Naive thymus-derived CD4-positive, alpha-beta T cell (primary cell): ENCODE measurements at regions not wholly inside any gene's neighbourhood (a gene's known extent, or its start where the extent isn't known, plus 50 kb on each side); places are given as distances from the start of the nearest gene placed in this dataset.

Experiments used
- ATAC-seq: fragments of 150-1000 bp; cut with Tn5 transposase; 2 replicates; pipeline ENCODE4 v1.10.0; 2021; ENCODE audit warnings: mild to moderate bottlenecking, moderate library complexity
- CTCF ChIA-PET: fragments of 350-600 bp; sonication (Branson Sonifier 250); formaldehyde crosslinking; loops from one replicate; lab custom pipeline; 2021; ENCODE audit warnings: antibody characterized with exemption; lab: Charles Lee
- POLR2A ChIA-PET: fragments of 350-600 bp; sonication (Branson Sonifier 250); formaldehyde crosslinking; loops from one replicate; lab custom pipeline; 2021; ENCODE audit warnings: antibody characterized with exemption, inconsistent platforms; lab: Charles Lee
- DNase-seq, 9 donors: peaks; one replicate each; pipeline versions ENCODE4 v3.0.0 to v3.0.0-alpha.2; 2020 to 2022; ENCODE audit warnings: mixed read lengths in 1 of 9
- H3K27ac ChIP-seq: one replicate; pipeline ENCODE4 v1.7.0; 2013; ENCODE audit warnings: mild to moderate bottlenecking, low read depth, low read length, moderate library complexity
- H3K27me3 ChIP-seq, 2 donors: one replicate each; pipeline ENCODE4 v1.7.0; 2013; ENCODE audit warnings: low read length in 2 of 2, mild to moderate bottlenecking in 2 of 2, moderate library complexity in 2 of 2; ENCODE audit not compliant: control insufficient read depth in 2 of 2, insufficient read depth in 2 of 2
- H3K36me3 ChIP-seq, 3 experiments: 1 replicate in 2 of 3; 2 replicates in 1 of 3; pipeline ENCODE4 v1.7.0; 2013; ENCODE audit warnings: low read length in 3 of 3, mild to moderate bottlenecking in 3 of 3, moderate library complexity in 1 of 3; ENCODE audit not compliant: insufficient read depth in 3 of 3, control insufficient read depth in 2 of 3
- H3K4me1 ChIP-seq, 2 donors: one replicate each; pipeline ENCODE4 v1.7.0; 2013; ENCODE audit warnings: low read length in 2 of 2, mild to moderate bottlenecking in 2 of 2, moderate library complexity in 1 of 2; ENCODE audit not compliant: control insufficient read depth in 2 of 2, insufficient read depth in 2 of 2
- H3K4me3 ChIP-seq: 2 replicates; pipeline ENCODE4 v1.7.0; 2013; ENCODE audit warnings: mild to moderate bottlenecking, low read length
- H3K9me3 ChIP-seq, 3 experiments: 1 replicate in 2 of 3; 2 replicates in 1 of 3; pipeline ENCODE4 v1.7.0; 2013; ENCODE audit warnings: low read length in 3 of 3; ENCODE audit not compliant: control insufficient read depth in 2 of 3
- H3K27ac Mint-ChIP-seq, 9 donors: one replicate each; pipeline ENCODE4 v1.8.0; 2020 to 2022; ENCODE audit warnings: mixed read lengths in 9 of 9, mild to moderate bottlenecking in 8 of 9, moderate library complexity in 5 of 9, inconsistent platforms in 2 of 9
- H3K27me3 Mint-ChIP-seq, 5 donors: one replicate each; pipeline ENCODE4 v1.8.0; 2021 to 2022; ENCODE audit warnings: mixed read lengths in 5 of 5, mild to moderate bottlenecking in 1 of 5
- H3K36me3 Mint-ChIP-seq, 5 donors: one replicate each; pipeline ENCODE4 v1.8.0; 2020 to 2022; ENCODE audit warnings: mixed read lengths in 5 of 5, mild to moderate bottlenecking in 3 of 5, inconsistent platforms in 1 of 5
- H3K4me1 Mint-ChIP-seq, 7 donors: one replicate each; pipeline ENCODE4 v1.8.0; 2020 to 2022; ENCODE audit warnings: mixed read lengths in 7 of 7, mild to moderate bottlenecking in 3 of 7, inconsistent platforms in 1 of 7
- H3K4me3 Mint-ChIP-seq, 10 donors: one replicate each; pipeline ENCODE4 v1.8.0; 2020 to 2022; ENCODE audit warnings: mild to moderate bottlenecking in 10 of 10, mixed read lengths in 10 of 10, moderate library complexity in 6 of 10, inconsistent platforms in 2 of 10
- H3K9me3 Mint-ChIP-seq, 11 donors: one replicate each; pipeline ENCODE4 v1.8.0; 2020 to 2022; ENCODE audit warnings: mixed read lengths in 11 of 11, mild to moderate bottlenecking in 4 of 11, inconsistent platforms in 1 of 11, moderate library complexity in 1 of 11
- intact Hi-C, 2 donors: fragments of 100-400 bp; cut with micrococcal nuclease; formaldehyde crosslinking; loops; one replicate each; pipeline ENCODE4 v1.15.1; 2023

DNA sequence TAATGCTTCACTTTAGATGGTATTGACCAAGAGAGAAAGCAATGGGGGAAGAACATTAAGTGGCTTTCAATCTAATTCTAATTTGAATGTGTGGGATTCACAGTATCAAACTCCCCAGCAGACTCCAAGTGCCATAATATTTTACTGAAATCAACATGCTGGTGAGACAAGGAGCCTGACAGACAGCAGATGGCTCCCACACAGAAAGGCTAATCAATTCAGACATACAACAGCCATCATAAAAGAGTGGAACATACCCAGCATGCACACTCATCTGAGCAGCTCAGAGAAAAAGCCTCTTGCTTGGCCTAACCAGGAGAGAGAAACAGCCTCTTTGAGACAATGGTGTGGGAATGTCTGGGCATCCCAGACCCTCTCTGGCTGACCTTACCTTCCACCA, 186.5 kb upstream of the SKOR2 start:
- Mint-ChIP-seq H3K27ac (no peak overlapping the region), H3K27me3 (peaks cover 4 to 57% (median 26%) of the 10 kb centered on the region in 5 donors), H3K36me3 (no peaks in the 10 kb centered on the region), H3K4me3 (no peak overlapping the region), H3K9me3 (peaks cover 0 to 4% (median 0%) of the 10 kb centered on the region in 11 donors), H3K4me1 (peaks cover 0 to 2% (median 0%) of the 10 kb centered on the region in 7 donors)
- Histone ChIP-seq H3K27me3 (no peaks in the 10 kb centered on the region), H3K9me3 (no peaks in the 10 kb centered on the region), H3K27ac (no peak overlapping the region), H3K36me3 (no peaks in the 10 kb centered on the region), H3K4me1 (no peaks in the 10 kb centered on the region), H3K4me3 (no peak overlapping the region)
- ChIA-PET CTCF (no interaction called here), POLR2A (no interaction called here)
- ATAC-seq = no peak
- intact Hi-C loops = no loop called here
- DNase-seq = no peak

- Histone ChIP-seq H3K9me3 (no peaks in the 10 kb centered on the region), H3K4me3 (no peak overlapping the region), H3K27me3 (no peaks in the 10 kb centered on the region), H3K36me3 (no peaks in the 10 kb centered on the region), H3K4me1 (no peaks in the 10 kb centered on the region), H3K27ac (no peak overlapping the region)
- Mint-ChIP-seq H3K36me3 (no peaks in the 10 kb centered on the region), H3K4me3 (no peak overlapping the region), H3K27me3 (peaks cover 4 to 52% (median 23%) of the 10 kb centered on the region in 5 donors), H3K4me1 (peaks cover 0 to 2% (median 0%) of the 10 kb centered on the region in 7 donors), H3K27ac (no peak overlapping the region), H3K9me3 (peaks cover 0 to 4% (median 0%) of the 10 kb centered on the region in 11 donors)
- intact Hi-C loops = no loop called here
- ChIA-PET CTCF (no interaction called here), POLR2A (no interaction called here)
- ATAC-seq = no peak
- no peak for DNase-seq
Measured at GRCh38 chr18:47436871-47437270, 185.4 kb upstream of the SKOR2 start.

GRCh38 chr18:47434214-47434746, 182.8 kb upstream of the SKOR2 start:
- Histone ChIP-seq H3K27me3 (no peaks in the 10 kb centered on the region), H3K4me3 (no peak overlapping the region), H3K4me1 (no peaks in the 10 kb centered on the region), H3K27ac (no peak overlapping the region), H3K9me3 (no peaks in the 10 kb centered on the region), H3K36me3 (no peaks in the 10 kb centered on the region)
- Mint-ChIP-seq H3K4me1 (no peaks in the 10 kb centered on the region), H3K4me3 (no peak overlapping the region), H3K36me3 (no peaks in the 10 kb centered on the region), H3K9me3 (peaks cover 0 to 4% (median 0%) of the 10 kb centered on the region in 11 donors), H3K27me3 (peaks cover 4 to 32% (median 18%) of the 10 kb centered on the region in 5 donors), H3K27ac (no peak overlapping the region)
- intact Hi-C loops = no loop called here
- ChIA-PET POLR2A (no interaction called here), CTCF (no interaction called here)
- no peak for DNase-seq
- ATAC-seq = no peak

GRCh38 chr18:47427923-47428637, 176.6 kb upstream of the SKOR2 start:
- DNase-seq = no peak
- Mint-ChIP-seq H3K9me3 (no peaks in the 10 kb centered on the region), H3K4me3 (no peak overlapping the region), H3K36me3 (no peaks in the 10 kb centered on the region), H3K4me1 (no peaks in the 10 kb centered on the region), H3K27ac (no peak overlapping the region), H3K27me3 (peaks cover under 1 to 10% (median 3%) of the 10 kb centered on the region in 5 donors)
- no peak overlapping the region for H3K27ac ChIP-seq
- ChIA-PET POLR2A (no interaction called here), CTCF (no interaction called here)
- no peak for ATAC-seq
- H3K4me1 ChIP-seq = no peaks in the 10 kb centered on the region
- H3K9me3 ChIP-seq = no peaks in the 10 kb centered on the region
- H3K4me3 ChIP-seq = no peak overlapping the region
- intact Hi-C loops = no loop called here
- H3K27me3 ChIP-seq = no peaks in the 10 kb centered on the region
- H3K36me3 ChIP-seq = no peaks in the 10 kb centered on the region

- ATAC-seq = no peak
- H3K4me1 Mint-ChIP-seq = no peaks in the 10 kb centered on the region
- no peaks in the 10 kb centered on the region for H3K9me3 ChIP-seq
- CTCF ChIA-PET = no interaction called here
- H3K27ac ChIP-seq = no peak overlapping the region
- DNase-seq = no peak
- H3K9me3 Mint-ChIP-seq = no peaks in the 10 kb centered on the region
- no peak overlapping the region for H3K27ac Mint-ChIP-seq
- peaks cover 0 to 10% (median 5%) of the 10 kb centered on the region in 5 donors for H3K27me3 Mint-ChIP-seq
- POLR2A ChIA-PET = no interaction called here
- H3K4me3 ChIP-seq = no peak overlapping the region
- H3K36me3 ChIP-seq = no peaks in the 10 kb centered on the region
- no peaks in the 10 kb centered on the region for H3K27me3 ChIP-seq
- H3K4me3 Mint-ChIP-seq = no peak overlapping the region
- no peaks in the 10 kb centered on the region for H3K36me3 Mint-ChIP-seq
- H3K4me1 ChIP-seq = no peaks in the 10 kb centered on the region
- intact Hi-C loops = no loop called here
Measured at GRCh38 chr18:47427072-47427471, 175.6 kb upstream of the SKOR2 start.

- H3K36me3 ChIP-seq = no peaks in the 10 kb centered on the region
- Mint-ChIP-seq H3K36me3 (no peaks in the 10 kb centered on the region), H3K27me3 (peaks cover 0 to 10% (median 2%) of the 10 kb centered on the region in 5 donors), H3K27ac (no peak overlapping the region), H3K9me3 (peaks cover 0 to 1% (median 0%) of the 10 kb centered on the region in 11 donors), H3K4me1 (no peaks in the 10 kb centered on the region), H3K4me3 (no peak overlapping the region)
- no peak for ATAC-seq
- no peak for DNase-seq
- H3K27me3 ChIP-seq = no peaks in the 10 kb centered on the region
- ChIA-PET CTCF (no interaction called here), POLR2A (no interaction called here)
- H3K4me3 ChIP-seq = no peak overlapping the region
- intact Hi-C loops = no loop called here
- no peaks in the 10 kb centered on the region for H3K9me3 ChIP-seq
- H3K4me1 ChIP-seq = no peaks in the 10 kb centered on the region
- no peak overlapping the region for H3K27ac ChIP-seq
Measured at GRCh38 chr18:47425365-47425764, 173.9 kb upstream of the SKOR2 start.

GRCh38 chr18:47422524-47422923, 171.1 kb upstream of the SKOR2 start:
- POLR2A ChIA-PET = no interaction called here
- intact Hi-C loops = no loop called here
- Mint-ChIP-seq H3K27ac (no peak overlapping the region), H3K4me1 (no peaks in the 10 kb centered on the region), H3K9me3 (peaks cover 0 to 1% (median 0%) of the 10 kb centered on the region in 11 donors), H3K36me3 (no peaks in the 10 kb centered on the region), H3K4me3 (no peak overlapping the region), H3K27me3 (peaks cover 6 to 21% (median 16%) of the 10 kb centered on the region in 5 donors)
- H3K27ac ChIP-seq = no peak overlapping the region
- H3K27me3 ChIP-seq = no peaks in the 10 kb centered on the region
- H3K4me3 ChIP-seq = no peak overlapping the region
- no peaks in the 10 kb centered on the region for H3K4me1 ChIP-seq
- CTCF ChIA-PET = interaction anchor here (0.7 kb wide), 1 partner anchor 323 kb away, joined by 3 read pairs; no protein-coding TSS in a partner anchor
- H3K9me3 ChIP-seq = no peaks in the 10 kb centered on the region
- ATAC-seq = no peak
- DNase-seq = no peak
- no peaks in the 10 kb centered on the region for H3K36me3 ChIP-seq
